Left lung (tissue), 4 donors: ENCODE measurements at regions not wholly inside any gene's neighbourhood (a gene's known extent, or its start where the extent isn't known, plus 50 kb on each side); places are given as distances from the start of the nearest gene placed in this dataset.

Experiments used
- ATAC-seq: fragments of 200-7000 bp; cut with Tn5 transposase; one replicate; pipeline ENCODE4 v1.9.1; 2020; ENCODE audit warnings: moderate library complexity
- DNase-seq, 4 donors: peaks; one replicate each; pipeline ENCODE4 v3.0.0-alpha.2; 2013 to 2020
- H3K27ac ChIP-seq, 2 donors: fragments of 200-600 bp; sonication (generic) in 1 of 2; one replicate each; pipeline versions ENCODE4 v1.5.0 to v1.8.0; 2020 to 2021
- H3K27me3 ChIP-seq, 2 donors: fragments of 200-600 bp; sonication (generic) in 1 of 2; one replicate each; pipeline versions ENCODE4 v1.5.0 to v1.8.0; 2020 to 2021
- H3K36me3 ChIP-seq, 2 donors: fragments of 200-600 bp; sonication (generic) in 1 of 2; one replicate each; pipeline versions ENCODE4 v1.5.0 to v1.8.0; 2020 to 2021
- H3K4me1 ChIP-seq, 2 donors: fragments of 200-600 bp; one replicate each; pipeline ENCODE4 v1.8.0; 2021
- H3K4me3 ChIP-seq, 2 donors: fragments of 200-600 bp; sonication (generic) in 1 of 2; one replicate each; pipeline versions ENCODE4 v1.5.0 to v1.8.0; 2020 to 2021; ENCODE audit warnings: mild to moderate bottlenecking in 1 of 2
- H3K9me3 ChIP-seq, 2 donors: fragments of 200-600 bp; sonication (generic) in 1 of 2; one replicate each; pipeline versions ENCODE4 v1.5.0 to v1.8.0; 2020 to 2021
- CTCF ChIP-seq, 2 donors: fragments of 200-600 bp; sonication (generic) in 1 of 2; IDR thresholded peaks; one replicate each; pipeline versions ENCODE4 v1.5.0 to v1.8.0; 2021; ENCODE audit warnings: antibody characterized with exemption in 2 of 2
- intact Hi-C, 2 donors: fragments of 100-400 bp; cut with DNase I; formaldehyde crosslinking; loops; one replicate each; pipeline versions ENCODE4 v1.11.2 to v1.14.2; 2022
- donor health status: DM: no; HTN: yes; CAD: no.
- donor health status: DM: no; HTN: no; CAD: no.

- H3K27me3 ChIP-seq: no peaks in the 10 kb centered on the region
Measured at GRCh38 chr16:65624666-65625065, 502.8 kb upstream of the CDH11 start.

GRCh38 chr16:65624229-65624628, 502.4 kb upstream of the CDH11 start:
- Histone ChIP-seq H3K4me3 (no peak overlapping the region), H3K4me1 (no peaks in the 10 kb centered on the region), H3K36me3 (no peaks in the 10 kb centered on the region), H3K9me3 (no peaks in the 10 kb centered on the region), H3K27me3 (no peaks in the 10 kb centered on the region), H3K27ac (no peak overlapping the region)
- ATAC-seq: no peak
- intact Hi-C loops: no loop called here
- TF ChIP-seq CTCF (IDR thresholded peaks at IDR 0.05): no peak
- DNase-seq: no peak

More at GRCh38 chr16:65624666-65625065, 502.8 kb upstream of the CDH11 start:
- TF ChIP-seq CTCF (IDR thresholded peaks at IDR 0.05): no peak
- ATAC-seq (no peak), DNase-seq (no peak)
- Histone ChIP-seq H3K36me3 (no peaks in the 10 kb centered on the region), H3K9me3 (no peaks in the 10 kb centered on the region), H3K27ac (no peak overlapping the region), H3K4me1 (no peaks in the 10 kb centered on the region), H3K4me3 (no peak overlapping the region)
- intact Hi-C loops: no loop called here

- ATAC-seq: no peak
- no peaks in the 10 kb centered on the region for H3K4me1 ChIP-seq
- no peak for TF ChIP-seq CTCF (IDR thresholded peaks at IDR 0.05)
Measured at GRCh38 chr16:65622871-65623270, 501.0 kb upstream of the CDH11 start.

GRCh38 chr16:65622151-65622550, 500.3 kb upstream of the CDH11 start:
- intact Hi-C loops: no loop called here
- Histone ChIP-seq H3K4me1 (no peaks in the 10 kb centered on the region), H3K36me3 (no peaks in the 10 kb centered on the region), H3K27me3 (no peaks in the 10 kb centered on the region), H3K27ac (no peak overlapping the region), H3K4me3 (no peak overlapping the region), H3K9me3 (no peaks in the 10 kb centered on the region)
- ATAC-seq (no peak), DNase-seq (no peak)
- no peak for TF ChIP-seq CTCF (IDR thresholded peaks at IDR 0.05)

More at GRCh38 chr16:65622871-65623270, 501.0 kb upstream of the CDH11 start:
- Histone ChIP-seq H3K4me3 (no peak overlapping the region), H3K36me3 (no peaks in the 10 kb centered on the region), H3K9me3 (no peaks in the 10 kb centered on the region), H3K27me3 (no peaks in the 10 kb centered on the region), H3K27ac (no peak overlapping the region)
- intact Hi-C loops: no loop called here
- no peak for DNase-seq

GRCh38 chr16:65621640-65622039, 499.8 kb upstream of the CDH11 start:
- ATAC-seq: no peak
- no peaks in the 10 kb centered on the region for H3K27me3 ChIP-seq
- no peak for TF ChIP-seq CTCF (IDR thresholded peaks at IDR 0.05)
- no peak overlapping the region for H3K27ac ChIP-seq
- H3K4me1 ChIP-seq: no peaks in the 10 kb centered on the region
- H3K36me3 ChIP-seq: no peaks in the 10 kb centered on the region
- intact Hi-C loops: no loop called here
- H3K4me3 ChIP-seq: no peak overlapping the region
- no peak for DNase-seq
- no peaks in the 10 kb centered on the region for H3K9me3 ChIP-seq
